NCI-H1105 treated with DMSO at 0.1 percent for 48 hours (cell line): ENCODE measurements at regions not wholly inside any gene's neighbourhood (a gene's known extent, or its start where the extent isn't known, plus 50 kb on each side); places are given as distances from the start of the nearest gene placed in this dataset.

Experiments used
- DNase-seq: peaks from one replicate; lab custom pipeline; 2025; lab: John Stamatoyannopoulos, UW

- DNase-seq = no peak
Measured at GRCh38 chr7:35536396-35536826, 158.5 kb downstream of the HERPUD2 start.

GRCh38 chr7:35533902-35534301 lies 161.0 kb downstream of the HERPUD2 start:
- DNase-seq = no peak

DNA sequence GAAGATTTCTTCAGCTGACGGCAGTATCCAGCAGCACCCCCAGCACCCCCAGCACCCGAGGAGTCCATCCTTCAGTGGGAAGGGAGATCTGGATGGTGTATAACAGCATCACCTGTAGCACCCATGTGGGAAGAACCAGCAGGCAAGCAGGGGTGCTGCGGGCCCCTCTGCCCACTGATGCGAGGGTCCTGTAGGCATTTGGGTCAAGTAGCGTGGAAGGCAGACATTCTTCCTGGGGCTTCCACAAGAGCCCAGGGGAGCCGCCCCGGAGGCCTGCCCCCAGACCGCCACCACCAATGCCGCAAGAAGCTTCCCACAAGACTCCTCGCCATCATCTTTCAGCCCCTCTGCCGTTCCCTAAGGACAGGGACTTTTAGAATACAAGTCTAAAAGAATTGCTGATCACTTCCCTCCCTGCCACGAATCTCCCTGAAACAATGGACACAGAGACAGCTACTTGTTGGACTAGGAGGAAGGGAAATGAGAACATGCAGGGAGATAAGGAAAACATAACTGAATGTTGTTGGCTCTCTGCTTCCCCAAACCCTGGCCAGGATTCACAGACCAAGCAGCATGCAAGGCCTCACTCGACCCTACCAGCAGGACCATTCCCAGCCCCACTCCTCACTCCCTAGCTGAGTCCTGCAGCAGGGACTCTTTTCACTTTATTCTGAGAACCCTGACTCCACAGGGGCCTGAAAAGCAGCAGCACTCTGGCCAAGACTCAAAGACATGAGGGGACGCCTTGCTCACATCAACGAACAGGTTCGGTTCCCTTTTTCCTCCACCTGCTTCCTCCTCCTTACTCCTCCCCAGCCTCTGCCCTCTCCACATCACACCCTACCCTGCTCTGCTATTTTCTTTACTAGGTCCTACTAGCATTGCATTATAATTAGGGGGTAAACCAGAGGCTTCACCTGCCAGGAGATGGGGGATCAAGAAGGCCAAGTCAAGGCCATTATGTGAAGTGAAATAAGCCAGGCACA lies 164.5 kb downstream of the HERPUD2 start:
- no peak for DNase-seq

GRCh38 chr7:35529713-35530112 lies 165.2 kb downstream of the HERPUD2 start:
- no peak for DNase-seq

DNA sequence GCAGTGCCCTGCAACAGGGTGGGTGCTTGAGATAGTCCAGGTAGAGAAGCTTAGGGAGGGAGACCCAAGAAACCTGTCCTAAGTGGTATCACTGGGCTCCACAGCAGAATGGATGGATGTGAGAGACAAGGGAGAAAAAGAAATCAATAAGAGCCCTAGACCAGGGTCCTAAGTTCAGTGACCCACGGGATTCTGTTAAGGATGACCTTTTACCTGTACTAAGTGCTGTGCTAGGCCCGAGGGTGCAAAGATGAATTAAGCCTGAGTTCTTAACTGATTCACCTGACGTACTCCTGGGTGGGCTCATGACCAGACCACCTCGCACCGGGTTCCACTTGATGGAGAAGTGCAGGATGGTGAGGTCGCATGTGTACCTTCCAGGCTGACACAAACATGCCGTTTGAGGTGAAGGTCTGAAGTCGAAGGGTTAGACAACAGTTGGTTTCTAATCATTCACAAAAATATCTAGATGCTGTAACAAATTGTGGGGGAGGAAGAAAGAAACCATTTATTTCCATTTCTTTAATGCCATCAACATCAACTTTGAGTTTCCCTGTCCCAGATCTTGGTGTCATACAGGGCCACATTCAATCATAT lies 166.5 kb downstream of the HERPUD2 start:
- DNase-seq = no peak

- DNase-seq = no peak
Measured at GRCh38 chr7:35526645-35527044, 168.3 kb downstream of the HERPUD2 start.

DNA sequence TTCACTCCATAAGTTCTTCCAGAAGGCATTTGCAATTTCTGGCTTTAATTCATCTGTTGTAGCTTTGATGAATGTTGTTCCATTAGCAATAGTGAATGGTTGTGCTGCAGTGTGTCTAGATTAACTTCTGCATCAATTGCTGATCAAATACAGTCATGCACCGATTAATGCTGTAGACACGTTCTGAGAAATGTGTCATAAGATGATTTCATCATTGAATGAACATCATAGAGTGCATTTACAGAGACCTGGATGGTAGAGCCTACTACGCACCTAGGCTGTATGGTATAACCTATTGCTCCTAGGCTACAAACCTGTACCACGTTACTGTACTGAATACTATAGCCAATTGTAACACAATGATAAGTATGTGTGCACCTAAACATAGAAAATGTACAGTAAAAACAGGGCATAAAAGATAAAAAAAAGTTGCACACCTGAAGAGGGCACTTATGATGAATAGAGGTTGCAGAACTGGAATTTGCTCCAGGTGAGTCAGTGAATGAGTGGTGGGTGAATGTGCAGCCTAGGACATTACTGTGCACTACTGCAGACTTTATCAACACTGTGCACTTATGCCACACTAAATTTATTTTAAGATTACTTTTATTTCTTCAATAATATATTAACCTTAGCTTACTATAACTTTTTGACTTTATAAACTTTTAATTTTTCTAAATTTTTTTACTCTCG lies 170.7 kb downstream of the HERPUD2 start:
- DNase-seq = no peak

DNA sequence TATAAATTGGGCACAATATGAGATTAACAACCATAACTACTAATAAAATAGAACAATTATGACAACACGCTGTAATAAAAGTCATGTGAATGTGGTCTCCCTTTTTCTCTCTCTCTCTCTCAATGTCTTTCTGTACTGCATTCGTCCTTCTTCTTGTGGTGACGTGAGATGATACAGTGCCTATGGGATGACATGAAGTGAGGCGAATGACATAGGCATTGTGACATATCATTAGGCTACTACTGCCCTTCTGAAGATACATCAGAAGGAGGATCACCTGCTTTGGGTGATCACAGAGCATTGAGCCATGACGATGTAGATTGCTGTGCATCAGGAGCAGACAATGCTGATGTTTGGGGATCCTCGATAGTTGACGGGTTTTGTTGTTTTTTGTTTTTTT lies 171.6 kb downstream of the HERPUD2 start:
- no peak for DNase-seq

DNA sequence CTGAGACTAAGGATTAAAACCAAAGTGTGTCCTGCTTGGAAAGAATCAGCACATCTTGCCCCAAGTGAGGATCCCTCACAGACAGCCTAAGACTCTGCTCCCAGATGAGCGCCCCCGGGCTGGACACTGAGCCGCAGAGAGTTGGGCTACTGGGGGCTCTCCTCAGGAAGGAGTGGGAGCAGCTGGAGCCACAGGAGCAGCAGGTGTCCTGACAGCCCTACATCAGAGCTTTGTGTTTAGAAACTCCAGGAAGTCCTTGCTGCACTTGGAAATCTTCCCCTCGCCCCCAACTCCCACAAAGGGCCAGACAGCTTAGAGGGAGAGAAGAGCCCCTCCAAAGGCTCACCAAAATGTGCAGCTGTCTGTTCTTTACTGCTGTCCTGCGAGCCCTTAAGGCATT lies 172.2 kb downstream of the HERPUD2 start:
- DNase-seq = no peak

GRCh38 chr7:35521941-35522340 lies 173.0 kb downstream of the HERPUD2 start:
- DNase-seq = no peak

GRCh38 chr7:35520810-35521625 lies 173.9 kb downstream of the HERPUD2 start:
- no peak for DNase-seq

DNA sequence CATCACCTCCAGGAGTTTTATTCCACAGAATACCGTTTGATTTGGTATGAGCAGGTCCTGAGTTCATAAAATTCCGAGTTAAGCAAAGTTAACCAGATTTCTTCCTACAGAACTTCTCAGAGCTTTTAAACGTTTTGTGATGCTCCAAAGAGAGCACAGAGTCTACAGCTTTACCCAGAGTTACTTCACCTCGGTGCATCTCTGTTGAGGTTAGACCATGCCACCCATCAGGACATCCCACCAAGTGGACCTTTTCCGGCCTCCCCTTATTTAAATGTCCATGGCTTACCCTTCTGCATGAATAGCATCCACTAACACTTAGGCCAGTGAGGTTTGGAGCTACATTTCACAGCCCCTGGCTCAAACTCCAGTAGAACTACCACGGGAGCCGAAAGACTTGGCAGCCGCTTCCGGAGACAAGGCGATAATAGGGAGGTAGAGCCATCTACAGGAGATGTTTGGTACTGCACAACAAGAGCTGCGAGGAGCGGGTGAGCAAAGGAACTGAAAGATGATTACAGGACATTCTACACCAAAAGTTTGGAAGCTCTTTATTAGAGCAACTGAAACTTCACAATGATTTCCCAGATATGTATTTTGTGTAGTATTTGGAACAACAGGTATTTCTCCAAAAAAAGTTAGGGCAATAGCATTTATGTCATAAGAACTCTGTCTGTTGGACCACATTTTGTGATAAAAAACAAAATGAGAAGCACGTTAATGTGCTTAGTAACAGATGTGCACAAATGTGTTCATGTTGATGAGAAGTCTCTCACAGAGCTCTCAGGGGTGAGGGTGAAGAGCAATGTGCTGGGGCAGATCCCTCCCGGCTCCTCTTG lies 174.7 kb downstream of the HERPUD2 start:
- DNase-seq = peak; percentile 70

GRCh38 chr7:35518767-35519166 lies 176.2 kb downstream of the HERPUD2 start:
- peak; percentile 24 for DNase-seq

GRCh38 chr7:35516498-35516897 lies 178.4 kb downstream of the HERPUD2 start:
- no peak for DNase-seq

DNA sequence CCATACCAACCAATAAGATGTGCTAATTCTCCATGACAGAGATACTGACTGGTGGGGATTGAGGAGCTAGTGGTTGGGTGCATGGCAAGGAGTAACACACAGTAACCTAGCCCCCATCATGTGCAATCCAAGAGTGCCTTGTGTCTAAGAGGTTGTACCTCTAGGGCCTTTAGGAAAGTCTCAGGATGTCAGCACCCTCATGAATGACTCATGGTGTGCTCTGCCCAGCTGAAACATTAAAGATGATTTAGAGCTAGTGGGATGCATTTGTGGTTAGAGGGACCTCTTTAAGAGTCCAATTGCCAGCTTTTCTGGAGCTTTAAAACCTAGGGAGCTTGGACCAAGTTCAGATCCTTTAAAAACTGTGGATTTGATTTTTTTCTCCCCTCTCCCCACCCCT lies 181.1 kb downstream of the HERPUD2 start:
- no peak for DNase-seq

GRCh38 chr7:35513195-35513594 lies 181.7 kb downstream of the HERPUD2 start:
- DNase-seq = no peak

- DNase-seq = no peak
Measured at GRCh38 chr7:35512716-35513115, 182.2 kb downstream of the HERPUD2 start.

GRCh38 chr7:35508623-35509400 lies 186.1 kb downstream of the HERPUD2 start:
- DNase-seq = no peak

DNA sequence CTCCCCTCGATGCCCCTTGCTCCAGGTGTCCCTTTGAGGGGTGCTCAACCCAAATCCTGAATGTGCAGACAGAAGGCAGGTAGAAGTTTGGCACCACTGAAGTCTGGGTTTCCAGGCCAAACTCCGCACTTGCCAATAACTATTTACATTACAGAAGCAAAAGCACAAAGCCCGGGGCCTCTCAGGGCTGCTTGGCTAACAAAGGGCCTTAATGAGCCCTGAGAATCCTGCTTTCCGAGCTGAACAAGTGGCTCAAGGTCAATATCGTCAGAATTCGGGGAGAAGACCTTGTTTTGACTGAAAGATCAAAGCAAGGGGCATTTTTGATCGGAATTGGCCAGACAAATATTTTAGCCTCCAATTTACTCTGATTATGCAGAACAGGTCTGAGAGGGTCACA lies 189.9 kb downstream of the HERPUD2 start:
- peak; percentile 70 for DNase-seq

GRCh38 chr7:35504365-35504764 lies 190.6 kb downstream of the HERPUD2 start:
- no peak for DNase-seq
